ENCODE measurements at regions not wholly inside any gene's neighbourhood (a gene's known extent, or its start where the extent isn't known, plus 50 kb on each side); places are given as distances from the start of the nearest gene placed in this dataset.
"Not testable (repeated sequence)": the region's sequence is repeated elsewhere in the genome, so short reads cannot be mapped to it uniquely, and the experiment has no call there.

- H3K4me1 ChIP-seq; H3K4me3 ChIP-seq; DNase-seq (ENCODE audit: low read depth in 1 of 2, low spot score in 1 of 2); ATAC-seq; H3K4me2 ChIP-seq; FAIRE-seq; H3K9me3 ChIP-seq; H3K27ac ChIP-seq: not testable (repeated sequence)
- ChIA-PET CTCF (interaction anchor here (1.3 kb wide), 1 partner anchor 1018 kb away, joined by 5 read pairs; no protein-coding TSS in a partner anchor), POLR2A (interaction anchor here (0.7 kb wide), 1 partner anchor 1019 kb away, joined by 3 read pairs; no protein-coding TSS in a partner anchor)
- WGBS (ENCODE audit: missing lambda C conversion rate), result 73% methylated on average over 35 of the region's 35 CpGs
Measured at GRCh38 chr9:62798884-62799850, 1609.3 kb downstream of the SPATA31A7 start.

GRCh38 chr9:62799851-62800371 is 1610.1 kb downstream of the SPATA31A7 start:
- POLR2A ChIA-PET, ATAC-seq, H3K4me2 ChIP-seq: not testable (repeated sequence)

GRCh38 chr9:62800451-62801371 is 1610.9 kb downstream of the SPATA31A7 start:
- ATAC-seq, H3K4me2 ChIP-seq, H3K27ac ChIP-seq, FAIRE-seq, H3K9me3 ChIP-seq, CTCF ChIA-PET, H3K4me3 ChIP-seq, H3K4me1 ChIP-seq: not testable (repeated sequence)
- POLR2A ChIA-PET, result interaction anchor here (1.1 kb wide), 1 partner anchor 1017 kb away, joined by 3 read pairs; no protein-coding TSS in a partner anchor
- DNase-seq (ENCODE audit: low read depth in 1 of 2, low spot score in 1 of 2), result peak in 1 of 2 experiments; percentile 0
- WGBS (ENCODE audit: missing lambda C conversion rate), result 72% methylated on average over 30 of the region's 30 CpGs

More at GRCh38 chr9:62799851-62800371, 1610.1 kb downstream of the SPATA31A7 start:
- not testable (repeated sequence) for H3K4me1 ChIP-seq; FAIRE-seq; H3K9me3 ChIP-seq; H3K27ac ChIP-seq; H3K4me3 ChIP-seq; DNase-seq (ENCODE audit: low read depth in 1 of 2, low spot score in 1 of 2)
- CTCF ChIA-PET, result interaction anchor here (1.3 kb wide), 1 partner anchor 1018 kb away, joined by 5 read pairs; no protein-coding TSS in a partner anchor
- WGBS (ENCODE audit: missing lambda C conversion rate), result 82% methylated on average over 36 of the region's 36 CpGs

- H3K4me1 ChIP-seq; FAIRE-seq; CTCF ChIA-PET; ATAC-seq; H3K9me3 ChIP-seq; H3K27ac ChIP-seq; DNase-seq (ENCODE audit: low read depth in 1 of 2, low spot score in 1 of 2); H3K4me3 ChIP-seq: not testable (repeated sequence)
- WGBS (ENCODE audit: missing lambda C conversion rate), result 83% methylated on average over 15 of the region's 15 CpGs
- H3K4me2 ChIP-seq, result peak overlapping the region; percentile 78; the same call in 1 of the 3 replicates
- POLR2A ChIA-PET, result interaction anchor here (1.1 kb wide), 1 partner anchor 1016 kb away, joined by 3 read pairs; no protein-coding TSS in a partner anchor
Measured at GRCh38 chr9:62801372-62801811, 1611.6 kb downstream of the SPATA31A7 start.

- ATAC-seq, result peak; percentile 100
- POLR2A ChIA-PET, result interaction anchor here (1.2 kb wide), 1 partner anchor 1015 kb away, joined by 4 read pairs; no protein-coding TSS in a partner anchor
- H3K9me3 ChIP-seq, CTCF ChIA-PET, H3K4me1 ChIP-seq, FAIRE-seq: not testable (repeated sequence)
- TF ChIP-seq JUN (IDR thresholded peaks at IDR 0.05), result 0 out of 5 replicates have a peak, but pooled peaks of 1 of the 2 experiments have one; percentile 18
- DNase-seq (ENCODE audit: low read depth in 1 of 2, low spot score in 1 of 2), result peak; percentile 56 to 62
- H3K27ac ChIP-seq, result peak overlapping the region; percentile 76 to 88
- H3K4me3 ChIP-seq, result peak overlapping the region; percentile 44
- 56% methylated on average over 63 of the region's 63 CpGs for WGBS (ENCODE audit: missing lambda C conversion rate)
- H3K4me2 ChIP-seq, result peak overlapping the region; percentile 78
Measured at GRCh38 chr9:62801961-62802718, 1612.3 kb downstream of the SPATA31A7 start.

GRCh38 chr9:62802719-62803079 is 1612.9 kb downstream of the SPATA31A7 start:
- Histone ChIP-seq H3K4me2 (peak overlapping the region; percentile 78), H3K27ac (peak overlapping the region; percentile 76 to 88), H3K4me3 (peak overlapping the region; percentile 44)
- ATAC-seq; DNase-seq (ENCODE audit: low read depth in 1 of 2, low spot score in 1 of 2); H3K9me3 ChIP-seq; H3K4me1 ChIP-seq; CTCF ChIA-PET; FAIRE-seq: not testable (repeated sequence)
- WGBS (ENCODE audit: missing lambda C conversion rate), result 32% methylated on average over 9 of the region's 9 CpGs
- POLR2A ChIA-PET, result interaction anchor here (1.2 kb wide), 1 partner anchor 1015 kb away, joined by 4 read pairs; no protein-coding TSS in a partner anchor

- Histone ChIP-seq H3K4me3 (peak overlapping the region; percentile 44; the same call in 2 of the 3 replicates), H3K4me2 (peak overlapping the region; percentile 78; the same call in 2 of the 3 replicates)
- FAIRE-seq; H3K4me1 ChIP-seq; ATAC-seq; DNase-seq (ENCODE audit: low read depth in 1 of 2, low spot score in 1 of 2); CTCF ChIA-PET; H3K9me3 ChIP-seq; H3K27ac ChIP-seq: not testable (repeated sequence)
- 82% methylated on average over 2 of the region's 2 CpGs for WGBS (ENCODE audit: missing lambda C conversion rate)
- POLR2A ChIA-PET, result interaction anchor here (1.2 kb wide), 1 partner anchor 1014 kb away, joined by 4 read pairs; no protein-coding TSS in a partner anchor
Measured at GRCh38 chr9:62803099-62803498, 1613.3 kb downstream of the SPATA31A7 start.

GRCh38 chr9:62804314-62804713 is 1614.5 kb downstream of the SPATA31A7 start:
- POLR2A ChIA-PET; H3K4me2 ChIP-seq; ATAC-seq; DNase-seq (ENCODE audit: low read depth in 1 of 2, low spot score in 1 of 2); FAIRE-seq; H3K4me3 ChIP-seq; H3K27ac ChIP-seq; H3K9me3 ChIP-seq; CTCF ChIA-PET; H3K4me1 ChIP-seq: not testable (repeated sequence)
- 0% methylated on average over 1 of the region's 1 CpG for WGBS (ENCODE audit: missing lambda C conversion rate)

GRCh38 chr9:62807424-62807823 is 1617.6 kb downstream of the SPATA31A7 start:
- FAIRE-seq; POLR2A ChIA-PET; H3K9me3 ChIP-seq; H3K4me1 ChIP-seq; H3K4me2 ChIP-seq; DNase-seq (ENCODE audit: low read depth in 1 of 2, low spot score in 1 of 2); CTCF ChIA-PET; H3K27ac ChIP-seq; H3K4me3 ChIP-seq; ATAC-seq: not testable (repeated sequence)
- WGBS (ENCODE audit: missing lambda C conversion rate), result 18% methylated on average over 3 of the region's 3 CpGs
